ENCODE measurements at regions not wholly inside any gene's neighbourhood (a gene's known extent, or its start where the extent isn't known, plus 50 kb on each side); places are given as distances from the start of the nearest gene placed in this dataset.

- TF ChIP-seq CTCF (IDR thresholded peaks at IDR 0.05; ENCODE audit: control extremely low read depth, extremely low read depth, low read depth, missing control alignments), result no peak
- ChIA-PET CTCF (interaction anchor here (1.0 kb wide), 2 partner anchors 9 kb away, joined by 3 read pairs; no protein-coding TSS in a partner anchor), POLR2A (interaction anchor here (0.6 to 0.7 kb wide), 2 partner anchors 85 to 325 kb away, joined by 3 to 6 read pairs; no protein-coding TSS in a partner anchor)
- DNase-seq (ENCODE audit: extremely low spot score), result no peak
Measured at GRCh38 chr12:94862421-94862820, 141.1 kb downstream of the NDUFA12 start.

- CTCF ChIA-PET, result interaction anchor here (1.4 to 1.9 kb wide), 3 partner anchors 9 to 13 kb away, joined by 4 to 8 read pairs (median 4); no protein-coding TSS in a partner anchor
- TF ChIP-seq CTCF (IDR thresholded peaks at IDR 0.05; ENCODE audit: control extremely low read depth, extremely low read depth, low read depth, missing control alignments), result no peak
- POLR2A ChIA-PET, result interaction anchor here (0.6 kb wide), 1 partner anchor 175 kb away, joined by 4 read pairs; no protein-coding TSS in a partner anchor
- DNase-seq (ENCODE audit: extremely low spot score), result no peak
Measured at GRCh38 chr12:94856324-94856723, 147.2 kb downstream of the NDUFA12 start.

GRCh38 chr12:94855853-94856252, 147.6 kb downstream of the NDUFA12 start:
- no peak for TF ChIP-seq CTCF (IDR thresholded peaks at IDR 0.05; ENCODE audit: control extremely low read depth, extremely low read depth, low read depth, missing control alignments)
- no peak for DNase-seq (ENCODE audit: extremely low spot score)
- POLR2A ChIA-PET, result interaction anchor here (0.6 kb wide), 1 partner anchor 174 kb away, joined by 4 read pairs; no protein-coding TSS in a partner anchor
- CTCF ChIA-PET, result interaction anchor here (1.0 to 1.9 kb wide), 4 partner anchors 9 to 47 kb away, joined by 3 to 8 read pairs (median 4); no protein-coding TSS in a partner anchor

GRCh38 chr12:94851396-94852028, 152.0 kb downstream of the NDUFA12 start:
- no peak for TF ChIP-seq CTCF (IDR thresholded peaks at IDR 0.05; ENCODE audit: control extremely low read depth, extremely low read depth, low read depth, missing control alignments)
- POLR2A ChIA-PET, result no interaction called here
- CTCF ChIA-PET, result interaction anchor here (1.6 to 2.0 kb wide), 2 partner anchors 10 to 14 kb away, joined by 3 to 5 read pairs; no protein-coding TSS in a partner anchor
- DNase-seq (ENCODE audit: extremely low spot score), result no peak

GRCh38 chr12:94849411-94849976, 154.0 kb downstream of the NDUFA12 start:
- TF ChIP-seq CTCF (IDR thresholded peaks at IDR 0.05; ENCODE audit: control extremely low read depth, extremely low read depth, low read depth, missing control alignments), result no peak
- ChIA-PET POLR2A (no interaction called here), CTCF (no interaction called here)
- no peak for DNase-seq (ENCODE audit: extremely low spot score)

GRCh38 chr12:94848966-94849365, 154.5 kb downstream of the NDUFA12 start:
- no peak for TF ChIP-seq CTCF (IDR thresholded peaks at IDR 0.05; ENCODE audit: control extremely low read depth, extremely low read depth, low read depth, missing control alignments)
- DNase-seq (ENCODE audit: extremely low spot score), result no peak
- ChIA-PET POLR2A (no interaction called here), CTCF (no interaction called here)

Measured in GM10248 (cell line).